NB4 (cell line): ENCODE measurements at regions not wholly inside any gene's neighbourhood (a gene's known extent, or its start where the extent isn't known, plus 50 kb on each side); places are given as distances from the start of the nearest gene placed in this dataset.

Experiments
- DNase-seq: peaks from one replicate; pipeline ENCODE4 v3.0.0; 2010; ENCODE audit warnings: low read depth
- H3K4me3 ChIP-seq: one replicate; pipeline ENCODE4 v1.5.1; 2011; ENCODE audit warnings: mild to moderate bottlenecking, low read depth, low read length, moderate library complexity
- CTCF ChIP-seq: IDR thresholded peaks from one replicate; pipeline ENCODE4 v1.5.1; 2012; ENCODE audit warnings: low read depth, low read length
- MAX ChIP-seq: IDR thresholded peaks from 2 replicates; pipeline ENCODE4 v1.6.1; 2011; ENCODE audit warnings: low read depth, low read length
- MYC ChIP-seq: IDR thresholded peaks from 2 replicates; pipeline ENCODE4 v1.6.1; 2011; ENCODE audit warnings: low read depth, low read length
- POLR2A ChIP-seq: IDR thresholded peaks from 2 replicates; pipeline ENCODE4 v1.6.1; 2011; ENCODE audit warnings: mild to moderate bottlenecking; ENCODE audit not compliant: insufficient read length; ENCODE audit errors: extremely low read depth

- H3K4me3 ChIP-seq: no peak overlapping the region
- TF ChIP-seq MYC: no peak
- no peak for TF ChIP-seq CTCF
- TF ChIP-seq POLR2A: no peak
- TF ChIP-seq MAX: no peak
- DNase-seq: no peak
Observed at GRCh38 chr3:6540981-6541380, 319.9 kb upstream of the GRM7 start.

GRCh38 chr3:6542795-6543194 is 318.1 kb upstream of the GRM7 start:
- H3K4me3 ChIP-seq: no peak overlapping the region
- no peak for DNase-seq
- TF ChIP-seq POLR2A: no peak
- no peak for TF ChIP-seq MAX
- TF ChIP-seq MYC: no peak
- no peak for TF ChIP-seq CTCF

- no peak overlapping the region for H3K4me3 ChIP-seq
- TF ChIP-seq CTCF: no peak
- TF ChIP-seq POLR2A: no peak
- TF ChIP-seq MYC: no peak
- TF ChIP-seq MAX: no peak
- DNase-seq: no peak
Observed at GRCh38 chr3:6549296-6549695, 311.6 kb upstream of the GRM7 start.

- H3K4me3 ChIP-seq: no peak overlapping the region
- DNase-seq: no peak
- TF ChIP-seq MYC (no peak), POLR2A (no peak), CTCF (no peak), MAX (no peak)
Observed at GRCh38 chr3:6551165-6551564, 309.8 kb upstream of the GRM7 start.

GRCh38 chr3:6560259-6560658 is 300.7 kb upstream of the GRM7 start:
- TF ChIP-seq POLR2A: no peak
- no peak for TF ChIP-seq CTCF
- TF ChIP-seq MAX: no peak
- TF ChIP-seq MYC: no peak
- no peak overlapping the region for H3K4me3 ChIP-seq
- no peak for DNase-seq

- TF ChIP-seq MAX (no peak), MYC (no peak), POLR2A (no peak), CTCF (no peak)
- DNase-seq: no peak
- no peak overlapping the region for H3K4me3 ChIP-seq
Observed at GRCh38 chr3:6567241-6567640, 293.7 kb upstream of the GRM7 start.
